Upper lobe of left lung (tissue), 6 donors: ENCODE measurements at regions not wholly inside any gene's neighbourhood (a gene's known extent, or its start where the extent isn't known, plus 50 kb on each side); places are given as distances from the start of the nearest gene placed in this dataset.

ENCODE experiments used
- ATAC-seq, 2 donors: fragments of 200-7000 bp; cut with Tn5 transposase; one replicate each; pipeline ENCODE4 v1.9.1; 2022; ENCODE audit warnings: mild to moderate bottlenecking in 2 of 2, moderate library complexity in 2 of 2; ENCODE audit not compliant: low FRiP score in 2 of 2
- DNase-seq, 2 donors: peaks; one replicate each; pipeline ENCODE4 v3.0.0-alpha.2; 2019 to 2020
- H3K27ac ChIP-seq, 4 donors: fragments of 200-600 bp; sonication (generic); one replicate each; pipeline ENCODE4 v1.5.1; 2016 to 2019
- H3K27me3 ChIP-seq, 4 donors: fragments of 200-600 bp; sonication (generic); one replicate each; pipeline ENCODE4 v1.5.1; 2017 to 2019
- H3K36me3 ChIP-seq, 4 donors: fragments of 200-600 bp; sonication (generic); one replicate each; pipeline ENCODE4 v1.5.1; 2016 to 2019
- H3K4me1 ChIP-seq, 4 donors: fragments of 200-600 bp; sonication (generic); one replicate each; pipeline ENCODE4 v1.5.1; 2018 to 2019
- H3K4me3 ChIP-seq, 4 donors: fragments of 200-600 bp; sonication (generic); one replicate each; pipeline ENCODE4 v1.5.1; 2017 to 2019; ENCODE audit warnings: mild to moderate bottlenecking in 2 of 4, moderate library complexity in 1 of 4
- H3K9me3 ChIP-seq, 4 donors: fragments of 200-600 bp; sonication (generic); one replicate each; pipeline ENCODE4 v1.5.1; 2018 to 2019
- EP300 ChIP-seq, 4 donors: sonication (generic); formaldehyde crosslinking; IDR thresholded peaks; one replicate each; pipeline ENCODE4 v1.5.1; 2017; ENCODE audit warnings: antibody characterized with exemption in 4 of 4, control low read depth in 2 of 4
- POLR2A ChIP-seq, 4 donors: fragments of 450-650 bp; IDR thresholded peaks; one replicate each; pipeline ENCODE4 v1.5.1; 2016 to 2017; ENCODE audit warnings: antibody characterized with exemption in 4 of 4, mild to moderate bottlenecking in 2 of 4
- POLR2AphosphoS5 ChIP-seq, 2 donors: sonication (generic); formaldehyde crosslinking; IDR thresholded peaks; one replicate each; pipeline ENCODE4 v1.5.1; 2017; ENCODE audit warnings: antibody characterized with exemption in 2 of 2
- WGBS, 2 donors: methylation state at CpG; one replicate each; pipeline ENCODE4 v1.1.5; 2017 to 2018; 5-methylcytosine and 5-hydroxymethylcytosine counted together
- TF ChIP-seq, protein P1 (sequence below), 6 experiments: fragments of 450-650 bp in 4 of 6; fragments of 200-600 bp in 2 of 6; sonication (generic) in 2 of 6; IDR thresholded peaks; one replicate each; pipeline ENCODE4 v1.5.1; 2016 to 2019; ENCODE audit warnings: antibody characterized with exemption in 6 of 6
- donor health status: DM: no; HTN: no; CAD: no; lungs with moderate emphysema.
- donor health status: DM: no; HTN: yes; CAD: no; lungs with severe emphysema.

DNA sequence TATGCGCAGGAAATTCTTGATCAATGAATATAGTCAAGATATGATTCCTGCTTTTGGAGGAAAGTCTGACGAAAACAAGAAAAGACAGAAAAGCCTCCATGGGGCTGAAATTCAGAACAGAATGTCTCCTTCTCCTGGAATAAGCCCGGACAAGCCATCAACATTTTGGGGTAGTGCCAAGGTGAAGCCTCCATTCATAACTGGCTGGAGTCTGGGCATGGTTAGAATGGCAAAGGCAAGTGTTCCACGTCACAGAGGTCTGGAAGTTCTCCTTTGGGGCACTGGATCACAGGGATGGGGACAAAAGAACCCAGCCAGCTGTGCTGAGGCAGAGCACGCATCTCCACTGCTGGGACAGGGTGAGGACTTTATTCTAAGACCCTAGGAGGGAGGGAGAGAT lies 505.7 kb downstream of the CMPK2 start:
- ATAC-seq: no peak
- Histone ChIP-seq H3K36me3 (no peaks in the 10 kb centered on the region), H3K4me1 (no peaks in the 10 kb centered on the region), H3K27me3 (no peaks in the 10 kb centered on the region), H3K9me3 (no peaks in the 10 kb centered on the region), H3K27ac (no peak overlapping the region), H3K4me3 (no peak overlapping the region)
- no peak for DNase-seq
- TF ChIP-seq, protein P1, sequence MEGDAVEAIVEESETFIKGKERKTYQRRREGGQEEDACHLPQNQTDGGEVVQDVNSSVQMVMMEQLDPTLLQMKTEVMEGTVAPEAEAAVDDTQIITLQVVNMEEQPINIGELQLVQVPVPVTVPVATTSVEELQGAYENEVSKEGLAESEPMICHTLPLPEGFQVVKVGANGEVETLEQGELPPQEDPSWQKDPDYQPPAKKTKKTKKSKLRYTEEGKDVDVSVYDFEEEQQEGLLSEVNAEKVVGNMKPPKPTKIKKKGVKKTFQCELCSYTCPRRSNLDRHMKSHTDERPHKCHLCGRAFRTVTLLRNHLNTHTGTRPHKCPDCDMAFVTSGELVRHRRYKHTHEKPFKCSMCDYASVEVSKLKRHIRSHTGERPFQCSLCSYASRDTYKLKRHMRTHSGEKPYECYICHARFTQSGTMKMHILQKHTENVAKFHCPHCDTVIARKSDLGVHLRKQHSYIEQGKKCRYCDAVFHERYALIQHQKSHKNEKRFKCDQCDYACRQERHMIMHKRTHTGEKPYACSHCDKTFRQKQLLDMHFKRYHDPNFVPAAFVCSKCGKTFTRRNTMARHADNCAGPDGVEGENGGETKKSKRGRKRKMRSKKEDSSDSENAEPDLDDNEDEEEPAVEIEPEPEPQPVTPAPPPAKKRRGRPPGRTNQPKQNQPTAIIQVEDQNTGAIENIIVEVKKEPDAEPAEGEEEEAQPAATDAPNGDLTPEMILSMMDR (IDR thresholded peaks at IDR 0.05): no peak
- no peak for TF ChIP-seq EP300 (IDR thresholded peaks at IDR 0.05)
- TF ChIP-seq POLR2A (IDR thresholded peaks at IDR 0.05): no peak
- WGBS, 2 donors: 67 to 86% methylated on average over 5 of the region's 5 CpGs

DNA sequence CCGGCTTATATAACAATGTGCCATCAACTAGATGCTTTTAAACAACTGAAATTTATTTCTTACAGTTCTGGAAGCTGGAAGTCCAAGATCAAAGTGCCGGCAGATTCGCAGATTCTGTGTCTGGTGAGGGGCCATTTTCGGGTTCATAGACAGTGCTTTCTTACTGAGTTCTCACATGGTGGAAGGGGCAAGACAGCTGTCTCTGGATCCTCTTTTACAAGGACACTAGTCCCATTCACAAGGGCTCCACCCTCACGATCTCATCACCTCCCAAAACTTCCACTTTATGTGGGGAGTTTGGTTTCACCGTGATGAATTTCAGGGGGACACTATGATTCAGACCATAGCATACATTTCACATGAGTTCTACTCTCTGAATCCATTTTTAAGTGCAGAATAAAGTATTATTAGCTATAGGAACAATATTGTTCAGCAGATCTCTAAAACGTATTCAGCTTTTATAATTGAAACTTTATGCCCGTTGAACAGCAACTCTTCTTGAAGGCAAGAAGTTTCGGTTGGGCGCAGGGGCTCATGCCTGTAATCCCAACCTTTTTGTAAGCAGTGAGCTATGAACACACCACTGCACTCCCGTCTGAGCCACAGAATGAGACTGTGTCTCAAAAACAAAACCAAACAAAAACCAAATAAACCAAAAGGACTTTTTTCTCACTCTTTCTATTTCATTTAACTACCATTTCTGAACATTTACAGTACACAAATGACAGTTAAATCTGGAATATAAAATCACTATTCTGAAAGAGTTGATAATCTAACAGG lies 502.8 kb downstream of the CMPK2 start:
- 81 to 89% methylated on average over 11 of the region's 11 CpGs for WGBS, 2 donors
- H3K27me3 ChIP-seq: no peaks in the 10 kb centered on the region
- DNase-seq: no peak
- H3K27ac ChIP-seq: no peak overlapping the region
- TF ChIP-seq POLR2AphosphoS5 (IDR thresholded peaks at IDR 0.05) (no peak), EP300 (IDR thresholded peaks at IDR 0.05) (no peak), POLR2A (IDR thresholded peaks at IDR 0.05) (no peak)
- TF ChIP-seq, protein P1 (IDR thresholded peaks at IDR 0.05): no peak
- H3K9me3 ChIP-seq: no peaks in the 10 kb centered on the region
- no peaks in the 10 kb centered on the region for H3K4me1 ChIP-seq
- no peak for ATAC-seq
- H3K36me3 ChIP-seq: no peaks in the 10 kb centered on the region
- no peak overlapping the region for H3K4me3 ChIP-seq

DNA sequence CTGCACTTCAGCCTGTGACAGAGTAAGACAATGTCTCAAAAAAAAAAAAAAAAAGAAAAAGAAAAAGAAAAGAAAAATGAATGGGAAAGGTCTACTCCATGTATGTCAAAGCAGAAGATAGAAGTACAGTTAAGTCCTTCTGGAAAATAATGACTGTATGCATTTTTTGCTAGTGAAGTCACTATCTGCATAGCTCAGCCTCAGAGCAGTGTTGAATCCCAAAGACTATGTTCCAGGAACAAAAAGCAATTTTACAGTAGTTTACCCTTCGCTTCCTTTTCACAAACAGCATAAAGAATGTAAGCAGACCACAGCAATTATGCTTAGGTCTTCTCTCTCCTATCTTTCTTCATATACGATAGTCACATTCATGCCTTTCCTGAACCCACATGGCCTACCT lies 497.4 kb downstream of the CMPK2 start:
- Histone ChIP-seq H3K9me3 (no peaks in the 10 kb centered on the region), H3K4me3 (no peak overlapping the region), H3K27me3 (no peaks in the 10 kb centered on the region), H3K4me1 (no peaks in the 10 kb centered on the region), H3K27ac (no peak overlapping the region), H3K36me3 (no peaks in the 10 kb centered on the region)
- ATAC-seq (no peak), DNase-seq (no peak)
- TF ChIP-seq POLR2AphosphoS5 (IDR thresholded peaks at IDR 0.05) (no peak), EP300 (IDR thresholded peaks at IDR 0.05) (no peak), POLR2A (IDR thresholded peaks at IDR 0.05) (no peak)
- TF ChIP-seq, protein P1 (IDR thresholded peaks at IDR 0.05): no peak
- WGBS, 2 donors: 79 to 89% methylated on average over 2 of the region's 2 CpGs

DNA sequence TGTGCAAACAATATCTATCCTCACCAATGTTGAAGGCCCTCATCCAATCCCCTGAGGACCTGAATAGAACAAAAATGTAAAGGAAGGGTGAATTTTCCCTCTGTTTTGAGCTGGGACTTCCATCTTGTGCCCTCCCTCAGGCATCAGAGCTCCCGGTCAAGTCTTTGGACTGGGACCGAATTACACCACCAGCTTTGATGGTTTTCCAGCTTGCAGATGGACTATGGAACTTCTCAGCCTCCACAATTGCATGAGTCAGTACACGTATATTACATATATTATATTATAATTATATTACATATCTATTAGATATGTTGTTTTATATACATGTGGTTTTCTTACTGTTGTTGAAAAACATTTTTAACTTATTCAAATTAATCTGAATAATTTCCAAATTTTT lies 496.4 kb downstream of the CMPK2 start:
- Histone ChIP-seq H3K9me3 (no peaks in the 10 kb centered on the region), H3K36me3 (no peaks in the 10 kb centered on the region), H3K4me1 (no peaks in the 10 kb centered on the region), H3K4me3 (no peak overlapping the region), H3K27me3 (no peaks in the 10 kb centered on the region), H3K27ac (no peak overlapping the region)
- DNase-seq (no peak), ATAC-seq (no peak)
- TF ChIP-seq POLR2AphosphoS5 (IDR thresholded peaks at IDR 0.05) (no peak), POLR2A (IDR thresholded peaks at IDR 0.05) (no peak), EP300 (IDR thresholded peaks at IDR 0.05) (no peak)
- TF ChIP-seq, protein P1 (IDR thresholded peaks at IDR 0.05): no peak
- WGBS, 2 donors: 93 to 96% methylated on average over 3 of the region's 3 CpGs
